OCI-LY1 (cell line): ENCODE measurements at regions not wholly inside any gene's neighbourhood (a gene's known extent, or its start where the extent isn't known, plus 50 kb on each side); places are given as distances from the start of the nearest gene placed in this dataset.
A peak's percentile ranks its signal among the peaks of the same experiment; 100 is the strongest.

Source experiments
- H2AFZ ChIP-seq: fragments of 200-600 bp; sonication (generic), shearing (Covaris generic); 2 replicates; pipeline ENCODE4 v1.6.0; 2014; ENCODE audit warnings: antibody characterized with exemption, mild to moderate bottlenecking, low read length
- H3F3A ChIP-seq: fragments of 200-600 bp; sonication (generic), shearing (Covaris generic); 2 replicates; pipeline ENCODE4 v1.6.0; 2014; ENCODE audit warnings: mild to moderate bottlenecking, antibody characterized with exemption, low read length, moderate library complexity; ENCODE audit not compliant: insufficient read depth
- H3K27ac ChIP-seq: fragments of 200-600 bp; sonication (generic); 2 replicates; pipeline ENCODE4 v1.5.1; 2014; ENCODE audit warnings: low read length, mixed run types, mild to moderate bottlenecking, low read depth; ENCODE audit not compliant: poor library complexity, severe bottlenecking
- H3K27me3 ChIP-seq: fragments of 200-600 bp; sonication (generic); 2 replicates; pipeline ENCODE4 v1.6.0; 2014; ENCODE audit warnings: antibody characterized with exemption, mild to moderate bottlenecking, low read length, moderate library complexity; ENCODE audit not compliant: insufficient read depth
- H3K36me3 ChIP-seq: fragments of 200-600 bp; sonication (generic); 2 replicates; pipeline ENCODE4 v1.6.1; 2014; ENCODE audit warnings: mild to moderate bottlenecking, antibody characterized with exemption, low read length, moderate library complexity, mixed read lengths; ENCODE audit not compliant: insufficient read depth
- H3K4me1 ChIP-seq: fragments of 200-600 bp; sonication (generic); 2 replicates; pipeline ENCODE4 v1.5.1; 2014; ENCODE audit warnings: mild to moderate bottlenecking, low read length, moderate library complexity; ENCODE audit not compliant: insufficient read depth, severe bottlenecking
- H3K4me2 ChIP-seq: fragments of 200-600 bp; sonication (generic), shearing (Covaris generic); 2 replicates; pipeline ENCODE4 v1.6.1; 2014; ENCODE audit warnings: low read length
- H3K4me3 ChIP-seq: fragments of 200-600 bp; sonication (generic); 2 replicates; pipeline ENCODE4 v1.5.1; 2014; ENCODE audit warnings: low read length, low read depth, mild to moderate bottlenecking, mixed read lengths; ENCODE audit not compliant: poor library complexity, severe bottlenecking
- H3K79me2 ChIP-seq: fragments of 200-600 bp; shearing (Covaris generic); 2 replicates; pipeline ENCODE4 v1.6.1; 2016; ENCODE audit warnings: mixed run types, low read length, mixed read lengths; ENCODE audit not compliant: insufficient read depth
- H3K9ac ChIP-seq: fragments of 200-600 bp; sonication (generic), shearing (Covaris generic); 2 replicates; pipeline ENCODE4 v1.6.1; 2014; ENCODE audit warnings: mild to moderate bottlenecking, low read length, mixed read lengths
- H3K9me2 ChIP-seq: fragments of 200-600 bp; sonication (generic), shearing (Covaris generic); 2 replicates; pipeline ENCODE4 v1.6.1; 2014; ENCODE audit warnings: low read depth, mild to moderate bottlenecking, low read length, mixed read lengths
- H3K9me3 ChIP-seq: fragments of 200-600 bp; shearing (Covaris generic); 2 replicates; pipeline ENCODE4 v1.6.1; 2014; ENCODE audit warnings: low read length, mixed read lengths
- H4K20me1 ChIP-seq: fragments of 200-600 bp; sonication (generic), shearing (Covaris generic); 2 replicates; pipeline ENCODE4 v1.6.0; 2016; ENCODE audit warnings: mild to moderate bottlenecking, low read length; ENCODE audit not compliant: insufficient read depth
- EZH2 ChIP-seq: fragments of 200-600 bp; sonication (generic), shearing (Covaris generic); IDR thresholded peaks from 2 replicates; pipeline ENCODE4 v1.8.0; 2017; ENCODE audit warnings: borderline replicate concordance, mixed run types, mild to moderate bottlenecking, antibody characterized with exemption, low read length, moderate library complexity, mixed read lengths
- TF ChIP-seq, protein P1 (sequence below): fragments of 200-600 bp; sonication (generic), shearing (Covaris generic); IDR thresholded peaks from 2 replicates; pipeline ENCODE4 v1.5.1; 2017; ENCODE audit warnings: mild to moderate bottlenecking, antibody characterized with exemption, low read length, moderate library complexity, mixed read lengths

DNA sequence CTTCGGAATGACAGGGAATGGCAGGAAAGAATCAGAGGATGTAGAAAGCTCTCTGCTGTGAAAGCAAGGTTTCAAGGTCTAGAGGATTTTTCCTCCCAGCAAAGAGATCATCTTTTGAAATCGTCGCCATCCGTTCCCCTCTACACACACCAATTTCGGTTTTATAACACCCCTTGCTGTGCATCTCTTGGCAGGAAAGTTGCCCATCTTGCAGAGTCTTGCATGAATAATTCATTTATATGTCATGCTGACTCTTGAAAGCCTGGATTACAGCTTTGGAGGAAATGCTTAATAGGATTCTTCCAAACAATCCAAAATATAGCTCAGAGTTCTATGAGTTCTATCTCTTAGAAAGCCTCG, 262.7 kb downstream of the CHL1 start:
- no peaks in the 10 kb centered on the region for H4K20me1 ChIP-seq
- H3K4me3 ChIP-seq = no peak overlapping the region
- TF ChIP-seq, protein P1, sequence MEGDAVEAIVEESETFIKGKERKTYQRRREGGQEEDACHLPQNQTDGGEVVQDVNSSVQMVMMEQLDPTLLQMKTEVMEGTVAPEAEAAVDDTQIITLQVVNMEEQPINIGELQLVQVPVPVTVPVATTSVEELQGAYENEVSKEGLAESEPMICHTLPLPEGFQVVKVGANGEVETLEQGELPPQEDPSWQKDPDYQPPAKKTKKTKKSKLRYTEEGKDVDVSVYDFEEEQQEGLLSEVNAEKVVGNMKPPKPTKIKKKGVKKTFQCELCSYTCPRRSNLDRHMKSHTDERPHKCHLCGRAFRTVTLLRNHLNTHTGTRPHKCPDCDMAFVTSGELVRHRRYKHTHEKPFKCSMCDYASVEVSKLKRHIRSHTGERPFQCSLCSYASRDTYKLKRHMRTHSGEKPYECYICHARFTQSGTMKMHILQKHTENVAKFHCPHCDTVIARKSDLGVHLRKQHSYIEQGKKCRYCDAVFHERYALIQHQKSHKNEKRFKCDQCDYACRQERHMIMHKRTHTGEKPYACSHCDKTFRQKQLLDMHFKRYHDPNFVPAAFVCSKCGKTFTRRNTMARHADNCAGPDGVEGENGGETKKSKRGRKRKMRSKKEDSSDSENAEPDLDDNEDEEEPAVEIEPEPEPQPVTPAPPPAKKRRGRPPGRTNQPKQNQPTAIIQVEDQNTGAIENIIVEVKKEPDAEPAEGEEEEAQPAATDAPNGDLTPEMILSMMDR = no peak
- TF ChIP-seq EZH2 = no peak
- H3F3A ChIP-seq = no peaks in the 10 kb centered on the region
- H3K4me1 ChIP-seq = peaks cover 20% of the 10 kb centered on the region
- no peaks in the 10 kb centered on the region for H3K9me2 ChIP-seq
- H3K79me2 ChIP-seq = no peaks in the 10 kb centered on the region
- H3K27me3 ChIP-seq = no peaks in the 10 kb centered on the region
- H2AFZ ChIP-seq = no peak overlapping the region
- H3K9me3 ChIP-seq = no peaks in the 10 kb centered on the region
- no peak overlapping the region for H3K9ac ChIP-seq
- no peak overlapping the region for H3K4me2 ChIP-seq
- H3K27ac ChIP-seq = no peak overlapping the region
- H3K36me3 ChIP-seq = no peaks in the 10 kb centered on the region

DNA sequence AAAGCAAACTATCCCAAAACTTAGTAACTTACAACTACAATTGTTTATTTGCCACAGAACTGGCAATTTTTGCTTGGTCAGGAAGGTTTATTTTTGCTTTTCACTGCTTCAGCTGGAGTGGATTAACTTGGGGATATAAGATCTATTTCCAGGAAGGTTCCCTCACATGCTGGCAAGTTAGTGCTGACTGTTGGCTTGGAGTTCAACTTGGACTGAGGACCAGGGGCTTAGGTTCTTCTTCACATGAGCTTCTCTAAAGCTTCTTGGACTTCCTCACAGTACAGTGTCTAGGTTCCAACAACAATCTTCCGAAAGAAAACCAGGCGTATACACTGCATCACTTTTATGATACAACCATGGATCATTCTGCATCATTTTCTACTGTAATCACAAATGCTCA, 264.4 kb downstream of the CHL1 start:
- Histone ChIP-seq H3K9me3 (no peaks in the 10 kb centered on the region), H4K20me1 (no peaks in the 10 kb centered on the region), H3K27ac (no peak overlapping the region), H3K4me1 (peaks cover 25% of the 10 kb centered on the region), H3K79me2 (no peaks in the 10 kb centered on the region), H2AFZ (no peak overlapping the region), H3K9me2 (no peaks in the 10 kb centered on the region), H3F3A (no peaks in the 10 kb centered on the region), H3K4me3 (no peak overlapping the region), H3K36me3 (no peaks in the 10 kb centered on the region), H3K4me2 (no peak overlapping the region), H3K27me3 (no peaks in the 10 kb centered on the region), H3K9ac (no peak overlapping the region)
- TF ChIP-seq EZH2 = no peak
- TF ChIP-seq, protein P1 = no peak

DNA sequence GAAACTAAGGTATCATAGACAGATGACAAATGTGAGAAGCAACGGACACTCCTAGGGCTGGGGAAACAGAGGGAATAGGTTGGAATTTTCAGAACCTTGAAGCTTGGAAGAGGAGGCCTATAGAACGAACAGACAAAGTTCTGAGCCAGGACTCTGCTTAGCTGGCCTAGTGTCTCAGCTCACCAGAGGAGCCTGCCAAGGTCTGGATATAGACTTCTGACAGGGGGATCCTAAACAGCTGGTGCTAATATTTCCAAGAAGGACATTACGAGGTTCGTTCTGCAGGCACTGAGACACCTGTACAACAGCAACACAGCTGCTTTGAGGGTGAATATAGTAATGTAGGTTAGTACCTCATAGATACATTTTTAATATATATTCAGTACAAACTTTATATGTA, 266.3 kb downstream of the CHL1 start:
- Histone ChIP-seq H3K9me2 (no peaks in the 10 kb centered on the region), H2AFZ (peak overlapping the region; percentile 77; the same call in 1 of the 2 replicates), H3K4me1 (peaks cover 25% of the 10 kb centered on the region), H3K4me3 (no peak overlapping the region), H3K27ac (peak overlapping the region; percentile 35), H3K36me3 (no peaks in the 10 kb centered on the region), H3K4me2 (peak overlapping the region; percentile 31), H3K9me3 (no peaks in the 10 kb centered on the region), H3K79me2 (no peaks in the 10 kb centered on the region), H4K20me1 (no peaks in the 10 kb centered on the region), H3K27me3 (no peaks in the 10 kb centered on the region), H3K9ac (no peak overlapping the region; the same call in 1 of the 2 replicates), H3F3A (no peaks in the 10 kb centered on the region)
- TF ChIP-seq, protein P1 = no peak
- TF ChIP-seq EZH2 = no peak
